Sigmoid colon (tissue), 6 donors: ENCODE measurements at regions not wholly inside any gene's neighbourhood (a gene's known extent, or its start where the extent isn't known, plus 50 kb on each side); places are given as distances from the start of the nearest gene placed in this dataset.
"Not testable (repeated sequence)": the region's sequence is repeated elsewhere in the genome, so short reads cannot be mapped to it uniquely, and the experiment has no call there.

ENCODE experiments used
- DNase-seq: peaks from one replicate; pipeline ENCODE4 v3.0.0-alpha.2; 2019
- H3K27ac ChIP-seq, 4 donors: fragments of 200-600 bp; sonication (generic); one replicate each; pipeline ENCODE4 v1.5.1; 2016 to 2019; ENCODE audit warnings: mild to moderate bottlenecking in 1 of 4
- H3K27me3 ChIP-seq, 3 donors: fragments of 200-600 bp; sonication (generic); one replicate each; pipeline ENCODE4 v1.5.1; 2019; ENCODE audit warnings: mild to moderate bottlenecking in 1 of 3
- H3K36me3 ChIP-seq, 4 donors: fragments of 200-600 bp; sonication (generic); one replicate each; pipeline ENCODE4 v1.5.1; 2016 to 2019
- H3K4me1 ChIP-seq, 4 donors: fragments of 200-600 bp; sonication (generic); one replicate each; pipeline ENCODE4 v1.5.1; 2017 to 2019
- H3K4me3 ChIP-seq, 4 donors: fragments of 200-600 bp; sonication (generic); one replicate each; pipeline ENCODE4 v1.5.1; 2017 to 2019; ENCODE audit warnings: mild to moderate bottlenecking in 2 of 4, moderate library complexity in 1 of 4
- H3K9me3 ChIP-seq, 4 donors: fragments of 200-600 bp in 3 of 4; sonication (generic) in 3 of 4; one replicate each; pipeline versions ENCODE4 v1.5.1 to v1.6.1; 2013 to 2019
- EP300 ChIP-seq, 4 donors: sonication (generic); formaldehyde crosslinking; IDR thresholded peaks; one replicate each; pipeline ENCODE4 v1.6.1; 2017; ENCODE audit warnings: antibody characterized with exemption in 4 of 4
- POLR2A ChIP-seq, 2 donors: fragments of 450-650 bp; IDR thresholded peaks; one replicate each; pipeline ENCODE4 v1.6.1; 2016; ENCODE audit warnings: antibody characterized with exemption in 2 of 2, mild to moderate bottlenecking in 2 of 2, moderate library complexity in 2 of 2
- POLR2AphosphoS5 ChIP-seq, 4 donors: sonication (generic); formaldehyde crosslinking; IDR thresholded peaks; one replicate each; pipeline ENCODE4 v1.6.1; 2017; ENCODE audit warnings: antibody characterized with exemption in 4 of 4
- WGBS, 2 donors: extraction: QIAGEN DNeasy Blood & Tissue Kit; methylation state at CpG; one replicate each; pipeline ENCODE4 v1.1.7; 2013; 5-methylcytosine and 5-hydroxymethylcytosine counted together
- intact Hi-C: fragments of 100-400 bp; cut with DNase I; formaldehyde crosslinking; loops from one replicate; pipeline ENCODE4 v1.15.1; 2023
- TF ChIP-seq, protein P1 (sequence below), 4 experiments: fragments of 450-650 bp in 3 of 4; fragments of 200-600 bp in 1 of 4; IDR thresholded peaks; one replicate each; pipeline ENCODE4 v1.5.1; 2016 to 2019; ENCODE audit warnings: antibody characterized with exemption in 4 of 4, mild to moderate bottlenecking in 3 of 4, moderate library complexity in 2 of 4
- donor health status: healthy with polysubstance abuse.
- donor health status: healthy.

DNA sequence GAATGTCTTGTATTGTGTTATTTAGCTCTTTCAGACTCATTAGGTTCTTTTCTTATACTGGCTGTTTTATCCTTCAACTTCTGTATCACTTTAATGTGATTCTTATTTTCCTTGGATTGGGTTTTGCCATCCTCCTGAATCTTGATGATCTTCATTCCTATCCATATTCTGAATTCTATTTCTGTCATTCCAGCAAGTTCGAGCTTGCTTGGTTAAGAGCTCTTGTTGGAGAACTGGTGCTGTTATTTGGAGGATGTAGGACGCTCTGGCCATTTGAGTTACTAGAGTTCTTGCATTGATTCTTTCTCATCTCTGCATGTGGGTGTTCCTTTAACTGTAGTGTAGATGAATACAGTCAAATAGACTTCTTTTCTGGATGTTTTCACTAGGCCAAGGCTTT is 142.3 kb upstream of the SLC38A2 start:
- Histone ChIP-seq H3K36me3 (no peaks in the 10 kb centered on the region), H3K27me3 (no peaks in the 10 kb centered on the region), H3K9me3 (no peaks in the 10 kb centered on the region), H3K4me1 (peaks cover 0 to 13% (median 13%) of the 10 kb centered on the region in 4 donors), H3K4me3 (no peak overlapping the region), H3K27ac (no peak overlapping the region)
- WGBS, 2 donors: 95 to 96% methylated on average over 2 of the region's 2 CpGs
- intact Hi-C loops: loop anchor here (5.0 kb wide), 1 partner anchor 38 kb away; no protein-coding TSS in a partner anchor
- DNase-seq: no peak
- no peak for TF ChIP-seq EP300 (IDR thresholded peaks at IDR 0.05)
- no peak for TF ChIP-seq POLR2A (IDR thresholded peaks at IDR 0.05)
- TF ChIP-seq, protein P1, sequence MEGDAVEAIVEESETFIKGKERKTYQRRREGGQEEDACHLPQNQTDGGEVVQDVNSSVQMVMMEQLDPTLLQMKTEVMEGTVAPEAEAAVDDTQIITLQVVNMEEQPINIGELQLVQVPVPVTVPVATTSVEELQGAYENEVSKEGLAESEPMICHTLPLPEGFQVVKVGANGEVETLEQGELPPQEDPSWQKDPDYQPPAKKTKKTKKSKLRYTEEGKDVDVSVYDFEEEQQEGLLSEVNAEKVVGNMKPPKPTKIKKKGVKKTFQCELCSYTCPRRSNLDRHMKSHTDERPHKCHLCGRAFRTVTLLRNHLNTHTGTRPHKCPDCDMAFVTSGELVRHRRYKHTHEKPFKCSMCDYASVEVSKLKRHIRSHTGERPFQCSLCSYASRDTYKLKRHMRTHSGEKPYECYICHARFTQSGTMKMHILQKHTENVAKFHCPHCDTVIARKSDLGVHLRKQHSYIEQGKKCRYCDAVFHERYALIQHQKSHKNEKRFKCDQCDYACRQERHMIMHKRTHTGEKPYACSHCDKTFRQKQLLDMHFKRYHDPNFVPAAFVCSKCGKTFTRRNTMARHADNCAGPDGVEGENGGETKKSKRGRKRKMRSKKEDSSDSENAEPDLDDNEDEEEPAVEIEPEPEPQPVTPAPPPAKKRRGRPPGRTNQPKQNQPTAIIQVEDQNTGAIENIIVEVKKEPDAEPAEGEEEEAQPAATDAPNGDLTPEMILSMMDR (IDR thresholded peaks at IDR 0.05): no peak
- TF ChIP-seq POLR2AphosphoS5 (IDR thresholded peaks at IDR 0.05): no peak

DNA sequence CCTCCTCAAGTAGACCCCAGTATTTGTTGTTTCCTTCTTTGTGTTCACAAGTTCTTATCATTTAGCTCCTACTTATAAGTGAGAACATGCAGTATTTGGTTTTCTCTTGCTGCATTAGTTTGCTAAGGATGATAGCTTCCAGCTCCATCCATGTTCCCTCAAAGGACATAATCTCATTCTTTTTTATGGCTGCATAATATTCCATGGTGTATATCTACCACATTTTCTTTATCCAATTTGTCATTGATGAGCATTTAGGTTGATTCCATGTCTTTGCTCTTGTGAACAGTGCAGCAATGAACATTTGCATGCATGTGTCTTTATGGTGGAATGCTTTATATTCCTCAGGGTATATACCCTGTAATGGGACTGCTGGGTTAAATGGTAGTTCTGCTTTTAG is 137.7 kb upstream of the SLC38A2 start:
- H3K36me3 ChIP-seq, H3K4me1 ChIP-seq, H3K4me3 ChIP-seq, H3K27me3 ChIP-seq, H3K9me3 ChIP-seq, intact Hi-C loops, H3K27ac ChIP-seq, DNase-seq: not testable (repeated sequence)

DNA sequence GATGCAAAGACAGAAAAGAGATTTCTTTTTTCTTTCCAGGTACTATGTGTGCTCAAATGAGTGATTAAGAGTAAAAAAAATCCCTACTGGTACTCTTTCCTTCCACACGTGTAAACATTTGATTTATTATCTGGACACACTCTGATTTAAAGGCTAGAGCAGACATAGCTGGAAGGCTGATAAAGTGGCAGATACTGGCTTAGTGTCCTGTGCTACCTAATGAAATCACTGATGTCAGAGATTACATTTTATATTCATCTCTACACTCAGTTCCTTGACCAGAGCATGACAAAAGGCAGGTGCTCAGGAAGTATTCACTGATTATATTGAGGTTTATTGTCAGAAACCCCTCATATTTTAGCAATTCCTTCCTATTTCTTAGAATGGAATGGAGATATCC is 136.6 kb upstream of the SLC38A2 start:
- WGBS, 2 donors: 39 to 65% methylated on average over 1 of the region's 1 CpG
- DNase-seq: no peak
- no peak overlapping the region for H3K27ac ChIP-seq

DNA sequence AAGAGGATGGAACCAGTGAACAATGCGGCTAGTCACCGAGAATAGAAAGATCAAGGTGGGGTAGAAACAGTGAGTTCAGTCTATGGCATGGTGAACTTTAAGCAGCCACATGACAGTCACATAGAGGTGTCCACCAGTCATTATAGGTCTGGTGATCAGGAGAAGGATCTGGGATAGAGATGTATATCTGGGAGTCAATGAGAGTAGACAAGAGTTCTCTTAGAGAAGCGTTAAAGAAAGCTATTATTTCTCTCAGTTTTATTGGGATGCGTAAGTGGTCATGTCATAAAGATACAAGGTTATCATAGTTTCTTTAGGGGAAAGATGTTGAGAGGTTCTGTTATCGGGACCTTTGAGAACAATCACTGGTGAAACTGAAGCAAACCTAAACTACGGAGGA is 136.1 kb upstream of the SLC38A2 start:
- Histone ChIP-seq H3K36me3 (no peaks in the 10 kb centered on the region), H3K9me3 (peaks cover 0 to 7% (median 2%) of the 10 kb centered on the region in 4 donors), H3K4me1 (no peaks in the 10 kb centered on the region), H3K27me3 (no peaks in the 10 kb centered on the region), H3K4me3 (no peak overlapping the region), H3K27ac (no peak overlapping the region)
- 92 to 97% methylated on average over 6 of the region's 6 CpGs for WGBS, 2 donors
- TF ChIP-seq EP300 (IDR thresholded peaks at IDR 0.05): no peak
- TF ChIP-seq POLR2A (IDR thresholded peaks at IDR 0.05): no peak
- TF ChIP-seq, protein P1 (IDR thresholded peaks at IDR 0.05): no peak
- no peak for TF ChIP-seq POLR2AphosphoS5 (IDR thresholded peaks at IDR 0.05)
- DNase-seq: no peak
- intact Hi-C loops: no loop called here

More for the DNA sequence above, 136.6 kb upstream of the SLC38A2 start:
- H3K4me1 ChIP-seq: no peaks in the 10 kb centered on the region
- intact Hi-C loops: no loop called here
- H3K36me3 ChIP-seq: no peaks in the 10 kb centered on the region
- TF ChIP-seq, protein P1 (IDR thresholded peaks at IDR 0.05): no peak
- TF ChIP-seq POLR2A (IDR thresholded peaks at IDR 0.05): no peak
- no peak for TF ChIP-seq EP300 (IDR thresholded peaks at IDR 0.05)
- TF ChIP-seq POLR2AphosphoS5 (IDR thresholded peaks at IDR 0.05): no peak
- peaks cover 0 to 7% (median 2%) of the 10 kb centered on the region in 4 donors for H3K9me3 ChIP-seq
- no peak overlapping the region for H3K4me3 ChIP-seq
- H3K27me3 ChIP-seq: no peaks in the 10 kb centered on the region

DNA sequence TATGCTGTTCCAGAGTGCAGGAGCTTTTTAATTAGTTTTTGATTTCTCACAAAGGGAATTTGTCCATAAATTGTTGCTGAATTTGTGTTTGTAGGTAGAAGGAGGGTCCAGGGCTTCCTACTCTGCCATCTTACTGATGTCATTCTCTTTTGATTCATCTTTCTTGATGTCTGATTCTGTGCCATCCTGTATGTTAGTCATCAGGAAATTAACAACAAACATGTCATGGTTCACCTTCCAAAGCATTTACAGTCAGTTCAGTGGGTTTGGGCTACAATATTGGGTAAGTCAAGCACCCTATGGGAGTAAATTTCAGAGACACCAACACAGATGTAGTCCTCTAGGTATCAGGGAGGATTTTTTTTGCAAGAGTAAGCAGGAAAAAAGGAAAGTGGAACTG is 135.2 kb upstream of the SLC38A2 start:
- H3K4me1 ChIP-seq: no peaks in the 10 kb centered on the region
- no peaks in the 10 kb centered on the region for H3K27me3 ChIP-seq
- no peak overlapping the region for H3K4me3 ChIP-seq
- TF ChIP-seq, protein P1 (IDR thresholded peaks at IDR 0.05): no peak
- no peaks in the 10 kb centered on the region for H3K36me3 ChIP-seq
- intact Hi-C loops: no loop called here
- DNase-seq: no peak
- H3K27ac ChIP-seq: no peak overlapping the region
- H3K9me3 ChIP-seq: peaks cover 0 to 7% (median 2%) of the 10 kb centered on the region in 4 donors
